Activated naive CD4-positive, alpha-beta T cell treated with anti-CD3 and anti-CD28 coated beads, Interleukin-2, amount 50 U/mL, for 24 hours (primary cell): ENCODE measurements at regions not wholly inside any gene's neighbourhood (a gene's known extent, or its start where the extent isn't known, plus 50 kb on each side); places are given as distances from the start of the nearest gene placed in this dataset.

ENCODE experiments used
- H3K27ac Mint-ChIP-seq: one replicate; pipeline ENCODE4 v1.8.0; 2021; ENCODE audit warnings: mild to moderate bottlenecking, mixed read lengths
- H3K27me3 Mint-ChIP-seq: one replicate; pipeline ENCODE4 v1.8.0; 2021; ENCODE audit warnings: mixed read lengths
- H3K36me3 Mint-ChIP-seq: one replicate; pipeline ENCODE4 v1.8.0; 2021; ENCODE audit warnings: mixed read lengths
- H3K4me1 Mint-ChIP-seq: one replicate; pipeline ENCODE4 v1.8.0; 2021; ENCODE audit warnings: mixed read lengths
- H3K4me3 Mint-ChIP-seq: one replicate; pipeline ENCODE4 v1.8.0; 2021; ENCODE audit warnings: mild to moderate bottlenecking, mixed read lengths
- H3K9me3 Mint-ChIP-seq: one replicate; pipeline ENCODE4 v1.8.0; 2021; ENCODE audit warnings: mixed read lengths

DNA sequence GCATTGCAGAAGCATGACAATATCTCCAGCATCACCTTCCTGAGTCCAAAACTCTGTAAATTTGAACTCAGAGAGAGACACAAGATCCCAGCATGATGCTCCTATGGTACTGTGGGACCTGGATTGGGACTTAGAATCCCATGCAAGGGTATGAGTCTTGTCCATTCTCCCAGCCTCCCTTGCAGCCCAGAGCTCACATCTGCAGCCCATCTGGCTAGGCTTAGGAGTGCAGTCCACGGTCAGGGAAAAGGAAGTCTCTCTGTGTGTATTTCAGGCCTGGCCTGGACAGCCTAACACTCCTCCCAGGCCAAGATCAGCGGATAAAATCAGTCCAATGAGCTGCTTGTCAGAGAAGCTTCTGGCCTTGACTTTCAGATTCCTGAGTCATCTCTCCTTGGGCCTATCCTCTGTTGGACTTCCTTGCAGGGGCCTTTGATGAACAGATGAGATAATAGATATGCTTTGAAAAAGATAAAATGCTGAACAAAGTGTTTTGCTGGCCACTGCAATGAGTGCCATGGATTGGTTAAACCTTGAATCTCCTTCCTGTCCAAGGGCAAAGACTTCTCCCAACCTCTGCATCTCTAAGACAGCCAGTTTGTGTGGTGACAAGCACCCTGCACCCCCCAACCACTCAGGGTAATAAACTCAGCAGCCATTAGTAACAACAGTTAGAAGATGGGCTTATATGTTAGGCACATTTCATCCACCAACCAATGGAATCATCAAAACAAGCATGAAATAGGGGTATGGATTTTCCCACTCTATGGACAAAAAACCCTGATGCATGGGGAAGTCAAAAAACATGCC, 412.8 kb upstream of the TBX3 start:
- no peaks in the 10 kb centered on the region for H3K36me3 Mint-ChIP-seq
- H3K9me3 Mint-ChIP-seq: peaks cover 11% of the 10 kb centered on the region
- peaks cover 2% of the 10 kb centered on the region for H3K27me3 Mint-ChIP-seq
- no peaks in the 10 kb centered on the region for H3K4me1 Mint-ChIP-seq
- H3K4me3 Mint-ChIP-seq: no peak overlapping the region
- H3K27ac Mint-ChIP-seq: no peak overlapping the region

DNA sequence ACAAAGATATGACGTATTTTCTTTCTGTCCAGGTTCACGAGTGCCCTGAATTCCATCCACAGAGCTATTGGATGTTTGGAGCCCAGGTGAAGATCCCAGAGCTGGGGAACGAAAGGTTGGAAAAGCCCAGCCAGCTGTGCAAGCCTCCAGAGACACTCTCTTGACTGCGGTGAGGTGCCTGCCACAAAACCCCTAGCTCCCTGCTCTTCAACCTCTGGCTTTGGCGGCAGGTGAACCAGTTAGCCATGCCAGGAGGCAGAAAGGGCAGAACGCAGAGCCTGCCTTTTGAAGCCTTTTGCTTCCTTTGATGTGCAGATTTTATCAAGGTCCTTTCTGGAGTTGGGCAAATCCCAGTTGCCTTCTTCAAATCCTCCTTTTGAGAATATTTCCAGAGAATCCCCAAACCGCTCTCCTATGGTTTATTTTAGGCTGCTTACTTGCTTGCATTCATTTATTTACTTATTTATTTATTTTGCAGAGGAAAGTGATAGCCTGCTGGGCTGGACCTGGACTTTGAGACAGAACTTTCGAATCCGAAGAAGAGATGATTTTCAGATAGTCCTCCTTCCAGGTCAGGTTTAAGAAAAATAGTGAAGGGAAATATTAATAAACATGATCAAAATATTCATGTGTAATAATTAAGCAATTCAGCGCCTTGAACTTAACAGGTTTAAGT, 411.2 kb upstream of the TBX3 start:
- Mint-ChIP-seq H3K27me3 (peaks cover 2% of the 10 kb centered on the region), H3K4me3 (no peak overlapping the region), H3K27ac (no peak overlapping the region), H3K4me1 (no peaks in the 10 kb centered on the region), H3K9me3 (peaks cover 11% of the 10 kb centered on the region), H3K36me3 (no peaks in the 10 kb centered on the region)

DNA sequence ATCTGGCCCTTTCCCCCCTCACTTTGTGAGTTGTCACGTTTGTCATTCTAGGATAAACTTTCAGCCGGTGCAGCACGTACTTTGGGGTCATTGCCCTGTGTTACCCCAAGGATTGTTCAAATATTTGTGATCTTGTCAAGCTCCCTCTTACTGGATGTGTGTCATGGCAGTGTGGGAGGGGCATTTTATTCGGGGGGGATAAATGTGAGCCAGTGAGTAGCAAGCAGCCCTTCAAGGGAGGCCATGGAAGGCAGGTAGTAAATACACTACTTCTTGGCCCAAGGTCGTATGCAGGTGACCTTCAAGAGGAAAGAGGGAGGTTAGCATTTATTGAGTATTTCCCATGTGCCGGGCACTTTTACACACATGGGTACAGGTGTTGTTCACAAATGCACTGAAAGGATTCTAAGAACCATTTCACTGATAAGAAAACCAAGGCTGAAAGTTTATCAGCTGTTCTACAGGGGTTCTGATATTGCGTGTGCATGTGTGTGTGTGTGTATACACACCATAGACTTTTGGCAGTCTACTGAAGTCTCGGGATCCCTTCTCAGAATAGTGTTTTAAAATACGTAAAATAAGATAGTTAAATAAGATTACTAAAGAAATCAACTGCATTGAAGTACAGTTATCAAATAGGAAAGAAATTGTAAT, 410.3 kb upstream of the TBX3 start:
- H3K36me3 Mint-ChIP-seq: no peaks in the 10 kb centered on the region

DNA sequence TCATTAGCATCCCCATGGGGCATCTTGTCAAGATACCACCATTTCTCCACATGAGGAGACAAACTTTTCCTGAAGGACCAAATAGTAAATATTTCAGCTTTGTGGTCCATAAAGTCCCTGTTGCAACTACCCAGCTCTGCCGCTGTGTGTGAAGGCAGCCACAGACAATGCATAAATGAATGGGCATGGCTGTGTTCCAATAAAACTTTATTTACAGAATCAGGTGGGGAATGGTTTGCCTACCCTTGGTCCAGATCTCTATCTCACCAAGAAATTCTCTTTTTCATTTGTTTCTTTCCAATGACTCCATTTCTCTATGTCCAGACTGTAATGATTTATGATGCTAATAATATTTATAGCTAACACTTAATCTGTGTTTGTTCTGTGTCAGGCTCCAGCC, 409.3 kb upstream of the TBX3 start:
- no peak overlapping the region for H3K27ac Mint-ChIP-seq
- peaks cover 2% of the 10 kb centered on the region for H3K27me3 Mint-ChIP-seq
- H3K36me3 Mint-ChIP-seq: no peaks in the 10 kb centered on the region

More for the DNA sequence above, 410.3 kb upstream of the TBX3 start:
- Mint-ChIP-seq H3K27ac (no peak overlapping the region), H3K27me3 (peaks cover 2% of the 10 kb centered on the region), H3K4me1 (no peaks in the 10 kb centered on the region), H3K9me3 (peaks cover 11% of the 10 kb centered on the region), H3K4me3 (no peak overlapping the region)

DNA sequence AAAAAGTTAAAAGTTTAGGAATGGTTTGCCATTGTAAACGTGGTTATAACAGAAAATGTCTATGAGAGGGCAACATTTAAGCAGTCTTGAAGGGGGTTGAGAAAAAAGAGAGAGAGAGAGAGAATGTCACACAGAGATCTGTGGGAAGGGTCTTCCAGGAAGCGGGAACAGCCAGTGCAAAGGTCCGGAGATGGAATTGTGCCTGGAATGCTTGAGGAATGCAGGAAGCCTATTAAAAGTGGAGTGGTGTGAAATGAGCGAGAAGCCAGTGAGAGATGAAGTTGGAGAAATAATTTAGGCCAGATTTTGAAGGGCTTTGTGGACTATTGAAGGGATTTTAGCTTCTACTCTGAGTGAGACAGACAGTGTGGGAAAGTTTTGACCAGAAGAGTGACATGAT, 406.8 kb upstream of the TBX3 start:
- Mint-ChIP-seq H3K4me3 (no peak overlapping the region), H3K36me3 (no peaks in the 10 kb centered on the region), H3K9me3 (peaks cover 4% of the 10 kb centered on the region), H3K27ac (no peak overlapping the region), H3K27me3 (no peaks in the 10 kb centered on the region), H3K4me1 (no peaks in the 10 kb centered on the region)

More for the DNA sequence above, 409.3 kb upstream of the TBX3 start:
- no peaks in the 10 kb centered on the region for H3K4me1 Mint-ChIP-seq
- peaks cover 11% of the 10 kb centered on the region for H3K9me3 Mint-ChIP-seq
- no peak overlapping the region for H3K4me3 Mint-ChIP-seq

DNA sequence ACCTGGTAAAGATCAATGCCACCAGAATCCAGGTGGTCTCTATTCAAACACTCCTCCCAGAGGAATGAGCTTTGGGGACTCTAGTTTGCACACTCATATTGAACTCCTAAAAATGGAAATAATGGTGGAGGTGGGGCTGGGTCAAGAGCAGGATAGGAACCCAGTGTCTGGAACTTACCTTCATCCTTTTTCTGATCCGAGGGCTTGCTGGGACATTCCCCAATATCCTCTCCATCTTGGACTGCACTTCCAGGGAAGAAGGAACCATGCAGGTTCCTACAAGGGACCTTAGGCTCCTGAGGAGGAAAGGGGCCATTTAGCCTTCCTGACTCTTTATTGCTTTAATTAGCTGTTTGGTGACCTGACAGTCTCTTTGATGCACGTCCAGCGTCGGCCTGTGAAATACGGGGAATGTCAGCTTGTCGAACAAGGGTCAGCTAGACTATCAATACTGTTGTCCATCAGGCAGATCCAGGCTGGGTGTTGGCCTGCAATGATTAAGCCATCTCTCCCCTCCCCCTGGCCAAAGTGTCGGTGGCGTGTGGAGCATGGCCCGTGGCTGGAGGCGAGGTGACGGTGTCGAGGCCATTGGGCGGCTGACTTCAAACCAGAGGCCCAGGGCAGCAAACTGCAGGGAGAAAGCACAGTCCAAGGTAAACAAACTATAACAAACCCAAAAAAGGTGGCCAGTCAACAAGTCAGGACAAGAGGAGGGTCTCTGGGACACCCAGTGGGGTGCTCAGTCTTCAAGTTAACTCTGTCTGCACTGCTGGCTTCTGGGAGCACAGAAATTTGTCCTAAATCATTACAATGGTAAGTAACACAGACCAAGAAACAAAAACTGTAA, 405.2 kb upstream of the TBX3 start:
- no peaks in the 10 kb centered on the region for H3K4me1 Mint-ChIP-seq
- no peak overlapping the region for H3K27ac Mint-ChIP-seq
- H3K36me3 Mint-ChIP-seq: no peaks in the 10 kb centered on the region
- peaks cover 4% of the 10 kb centered on the region for H3K9me3 Mint-ChIP-seq
- H3K4me3 Mint-ChIP-seq: no peak overlapping the region
- H3K27me3 Mint-ChIP-seq: no peaks in the 10 kb centered on the region

DNA sequence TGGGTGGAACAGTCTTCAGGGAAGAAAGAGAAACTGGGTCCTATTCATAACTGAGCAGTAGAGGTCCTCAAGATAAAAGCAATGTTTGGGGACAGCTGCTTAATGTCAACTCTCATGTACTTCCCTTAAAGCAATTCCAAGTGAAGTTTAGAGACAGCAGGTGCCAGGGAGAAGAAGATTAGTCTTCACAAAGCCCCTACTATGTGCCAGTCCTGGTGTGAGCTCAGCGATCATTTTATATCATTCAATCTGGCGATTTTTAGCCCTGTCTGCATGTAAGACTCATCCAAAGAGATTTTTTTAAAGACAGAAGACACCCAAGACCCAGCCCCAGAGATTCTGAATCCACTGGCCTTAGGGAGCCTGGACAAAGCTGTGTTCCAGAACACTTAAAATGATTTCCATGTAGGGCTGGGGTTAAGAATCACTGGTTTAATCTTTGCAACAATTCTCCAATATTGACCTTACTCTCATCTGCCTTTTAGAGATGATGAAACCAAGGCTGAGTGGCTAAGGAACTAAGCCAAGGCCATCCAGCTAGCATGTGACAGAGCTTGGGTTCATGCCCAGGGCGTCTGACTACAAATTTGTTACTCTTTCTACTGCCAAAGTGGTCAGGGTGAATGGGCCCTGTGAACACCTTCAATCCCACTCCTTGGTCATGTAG, 404.5 kb upstream of the TBX3 start:
- H3K36me3 Mint-ChIP-seq: no peaks in the 10 kb centered on the region
- H3K4me3 Mint-ChIP-seq: no peak overlapping the region
- peaks cover 4% of the 10 kb centered on the region for H3K9me3 Mint-ChIP-seq
- no peak overlapping the region for H3K27ac Mint-ChIP-seq
- no peaks in the 10 kb centered on the region for H3K27me3 Mint-ChIP-seq
- no peaks in the 10 kb centered on the region for H3K4me1 Mint-ChIP-seq

DNA sequence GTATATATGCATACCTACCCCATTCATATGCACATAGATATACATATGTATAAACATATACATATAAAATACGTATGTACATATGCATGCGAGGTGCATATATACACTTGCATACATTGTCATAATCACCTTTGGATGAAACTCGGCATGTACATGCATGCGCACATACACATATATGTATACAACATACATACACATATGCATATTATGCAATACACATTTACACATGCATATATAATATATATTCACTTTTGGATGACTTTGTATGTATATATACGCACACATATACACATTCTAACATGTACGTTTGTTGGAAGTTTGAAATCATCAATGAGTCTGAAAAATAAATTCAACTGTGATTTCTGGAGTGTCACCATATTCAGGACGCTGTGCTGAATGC, 401.6 kb upstream of the TBX3 start:
- Mint-ChIP-seq H3K4me3 (no peak overlapping the region), H3K27me3 (no peaks in the 10 kb centered on the region), H3K36me3 (no peaks in the 10 kb centered on the region), H3K4me1 (no peaks in the 10 kb centered on the region), H3K9me3 (no peaks in the 10 kb centered on the region), H3K27ac (no peak overlapping the region)

DNA sequence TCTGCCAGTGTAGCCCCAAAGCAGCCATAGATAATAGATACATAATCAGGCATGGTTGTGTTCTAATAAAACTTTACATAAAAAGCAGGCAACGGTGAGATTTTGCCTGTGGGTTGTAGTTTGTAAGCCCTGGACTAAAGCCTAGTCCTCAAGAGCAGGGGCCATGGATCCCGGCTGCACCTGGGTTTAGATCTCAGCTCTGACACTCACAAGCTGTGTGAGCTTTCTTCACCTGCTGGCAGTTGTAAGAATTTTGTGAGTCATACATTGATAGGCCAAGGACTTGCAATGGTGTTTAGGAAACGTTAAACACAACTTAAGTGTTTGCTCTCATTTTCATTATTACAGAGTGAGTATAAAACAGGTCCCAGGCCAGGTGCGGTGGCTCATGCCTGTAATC, 395.8 kb upstream of the TBX3 start:
- Mint-ChIP-seq H3K9me3 (no peaks in the 10 kb centered on the region), H3K27me3 (no peaks in the 10 kb centered on the region), H3K4me3 (no peak overlapping the region), H3K36me3 (no peaks in the 10 kb centered on the region), H3K27ac (no peak overlapping the region), H3K4me1 (no peaks in the 10 kb centered on the region)

DNA sequence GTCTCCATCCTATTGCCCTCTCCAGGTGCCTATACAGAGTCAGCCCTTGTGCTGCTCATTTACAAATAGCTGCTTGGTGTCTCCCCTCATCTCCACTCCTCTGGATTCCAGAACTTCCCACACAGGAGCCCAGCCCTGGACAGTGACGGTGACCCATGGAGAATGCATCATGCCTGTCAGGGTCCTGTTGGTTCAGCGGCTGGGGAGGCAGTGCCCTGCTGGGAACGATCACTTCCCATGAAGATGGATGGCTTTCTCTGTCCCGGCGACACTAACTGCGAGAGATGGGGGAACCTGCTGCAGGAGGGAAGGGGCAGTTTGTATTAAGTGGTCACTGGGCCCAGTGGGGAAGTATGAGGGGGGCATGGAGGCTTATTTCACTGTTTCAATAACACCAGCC, 395.0 kb upstream of the TBX3 start:
- H3K9me3 Mint-ChIP-seq: no peaks in the 10 kb centered on the region
- H3K4me1 Mint-ChIP-seq: no peaks in the 10 kb centered on the region
- no peak overlapping the region for H3K27ac Mint-ChIP-seq
- no peak overlapping the region for H3K4me3 Mint-ChIP-seq
- no peaks in the 10 kb centered on the region for H3K27me3 Mint-ChIP-seq
- no peaks in the 10 kb centered on the region for H3K36me3 Mint-ChIP-seq

DNA sequence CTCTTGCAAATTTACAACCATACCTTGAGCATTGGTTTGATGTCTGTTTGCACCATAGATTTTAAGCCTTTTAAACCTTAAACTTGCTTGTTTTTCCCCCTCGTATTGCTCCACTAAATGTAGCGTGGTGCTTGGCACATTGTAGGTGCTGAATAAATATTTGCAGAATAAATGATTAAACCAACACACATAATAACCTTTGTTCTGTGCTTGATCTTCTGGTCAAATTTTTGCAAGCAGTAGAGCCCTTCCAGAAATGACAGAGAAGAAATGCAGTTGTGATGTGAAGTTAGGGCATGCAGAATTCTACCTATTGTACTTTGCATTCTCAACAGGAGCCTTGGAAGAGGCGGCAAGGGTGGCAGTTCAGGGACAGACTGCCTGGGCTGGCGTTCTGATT, 394.4 kb upstream of the TBX3 start:
- Mint-ChIP-seq H3K27me3 (no peaks in the 10 kb centered on the region), H3K36me3 (no peaks in the 10 kb centered on the region), H3K4me1 (no peaks in the 10 kb centered on the region), H3K4me3 (no peak overlapping the region), H3K27ac (no peak overlapping the region), H3K9me3 (no peaks in the 10 kb centered on the region)

DNA sequence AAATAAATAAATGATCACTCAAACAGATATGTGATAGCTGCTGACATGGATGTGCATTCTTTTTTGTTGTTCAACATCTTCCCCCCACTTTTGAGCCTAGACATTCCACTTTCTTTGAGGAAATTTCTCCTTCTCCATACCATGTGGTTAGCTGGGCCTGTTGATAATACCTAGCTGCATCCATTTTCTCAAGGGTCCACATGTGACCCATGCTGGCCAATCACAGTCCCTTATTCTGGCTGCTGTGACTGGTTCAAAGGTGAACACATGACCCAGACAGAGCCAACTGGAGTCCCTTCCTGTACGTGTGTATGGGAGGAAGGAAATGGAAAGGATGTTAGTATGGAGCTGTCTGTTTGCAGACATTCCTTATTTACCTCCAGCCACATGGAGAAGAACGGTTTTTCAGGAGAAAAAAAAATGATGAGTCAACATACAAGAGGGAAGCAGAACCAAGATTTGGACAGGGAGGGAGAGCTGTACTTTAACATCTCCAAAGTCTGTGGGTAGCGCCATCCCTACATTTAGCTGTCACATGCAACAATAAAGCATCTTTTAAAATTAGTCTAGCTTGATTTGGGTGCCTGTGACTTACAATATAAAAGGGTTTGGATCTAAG, 391.7 kb upstream of the TBX3 start:
- H3K4me3 Mint-ChIP-seq: no peak overlapping the region
- H3K27me3 Mint-ChIP-seq: peaks cover 2% of the 10 kb centered on the region
- peaks cover 11% of the 10 kb centered on the region for H3K9me3 Mint-ChIP-seq
- no peaks in the 10 kb centered on the region for H3K36me3 Mint-ChIP-seq
- H3K27ac Mint-ChIP-seq: no peak overlapping the region
- H3K4me1 Mint-ChIP-seq: no peaks in the 10 kb centered on the region

DNA sequence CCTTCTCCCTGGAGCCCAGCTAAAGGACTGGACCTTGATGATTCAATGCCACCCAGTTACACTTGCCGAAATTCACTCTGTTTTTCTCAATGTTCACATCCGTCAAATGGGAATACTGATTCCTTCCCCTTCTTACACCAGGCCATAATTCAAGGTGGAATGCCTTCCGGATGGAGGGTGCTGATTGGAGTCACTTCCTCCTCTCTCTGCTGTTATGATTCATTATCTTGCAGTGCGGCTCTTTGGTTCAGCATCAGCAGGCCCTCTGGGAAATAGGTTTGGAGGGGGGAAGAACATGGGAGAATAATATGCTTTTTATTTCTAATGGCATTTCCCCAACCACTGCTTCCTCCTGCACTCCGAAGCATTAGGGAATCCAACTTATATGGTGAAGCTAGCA, 390.6 kb upstream of the TBX3 start:
- H3K4me3 Mint-ChIP-seq: no peak overlapping the region
- peaks cover 2% of the 10 kb centered on the region for H3K27me3 Mint-ChIP-seq
- H3K36me3 Mint-ChIP-seq: peaks cover 1% of the 10 kb centered on the region
- H3K27ac Mint-ChIP-seq: no peak overlapping the region
- peaks cover 17% of the 10 kb centered on the region for H3K9me3 Mint-ChIP-seq
- no peaks in the 10 kb centered on the region for H3K4me1 Mint-ChIP-seq

DNA sequence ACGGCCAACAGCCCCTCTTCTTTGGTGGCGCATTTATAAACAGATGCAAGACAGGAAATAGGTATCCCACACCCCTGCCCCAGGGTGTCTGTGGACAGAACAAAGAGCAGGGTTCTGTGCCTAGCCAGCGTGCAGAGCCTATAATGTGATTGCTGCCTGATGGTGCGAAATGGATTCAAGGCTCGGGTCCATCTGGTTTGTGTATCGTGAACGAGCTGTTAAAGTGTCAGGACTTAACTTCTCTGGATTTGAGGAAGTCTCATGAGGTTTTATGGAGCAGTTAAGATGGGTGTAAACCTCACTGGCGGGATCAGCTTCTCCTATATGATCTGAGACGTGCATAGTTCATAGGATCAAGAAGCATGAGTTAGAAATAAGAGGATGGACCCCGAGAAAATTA, 388.7 kb upstream of the TBX3 start:
- no peak overlapping the region for H3K27ac Mint-ChIP-seq
- H3K4me3 Mint-ChIP-seq: no peak overlapping the region
- H3K9me3 Mint-ChIP-seq: peaks cover 17% of the 10 kb centered on the region
- H3K36me3 Mint-ChIP-seq: peaks cover 1% of the 10 kb centered on the region
- no peaks in the 10 kb centered on the region for H3K4me1 Mint-ChIP-seq
- peaks cover 2% of the 10 kb centered on the region for H3K27me3 Mint-ChIP-seq

DNA sequence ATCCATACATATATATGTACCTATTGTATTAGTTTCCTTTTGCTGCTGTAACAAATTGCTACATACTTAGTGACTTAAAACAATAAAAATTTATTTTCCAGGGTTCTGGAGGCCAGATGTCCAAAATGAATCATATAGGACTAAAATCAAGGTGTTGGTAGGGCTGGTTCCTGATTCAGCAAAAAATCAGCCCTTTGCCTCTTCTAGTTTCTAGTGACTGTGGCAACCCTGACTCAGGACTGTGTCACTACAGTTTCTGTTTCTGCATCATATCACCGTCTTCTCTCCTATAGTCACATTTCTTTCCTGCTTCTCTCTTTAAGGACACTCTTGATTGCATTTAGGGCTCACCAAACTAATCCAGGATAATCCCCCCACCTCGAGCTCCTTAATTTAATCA, 386.3 kb upstream of the TBX3 start:
- H3K9me3 Mint-ChIP-seq: peaks cover 17% of the 10 kb centered on the region
- no peak overlapping the region for H3K27ac Mint-ChIP-seq
- H3K36me3 Mint-ChIP-seq: peaks cover 1% of the 10 kb centered on the region
- no peak overlapping the region for H3K4me3 Mint-ChIP-seq
- peaks cover 4% of the 10 kb centered on the region for H3K27me3 Mint-ChIP-seq
- H3K4me1 Mint-ChIP-seq: no peaks in the 10 kb centered on the region
